CD4-positive, alpha-beta T cell treated with Interleukin-15 for 1 hour (primary cell): ENCODE measurements at regions not wholly inside any gene's neighbourhood (a gene's known extent, or its start where the extent isn't known, plus 50 kb on each side); places are given as distances from the start of the nearest gene placed in this dataset.

Experiments
- DNase-seq: peaks from one replicate; pipeline ENCODE4 v3.0.0-alpha.2; 2020

DNA sequence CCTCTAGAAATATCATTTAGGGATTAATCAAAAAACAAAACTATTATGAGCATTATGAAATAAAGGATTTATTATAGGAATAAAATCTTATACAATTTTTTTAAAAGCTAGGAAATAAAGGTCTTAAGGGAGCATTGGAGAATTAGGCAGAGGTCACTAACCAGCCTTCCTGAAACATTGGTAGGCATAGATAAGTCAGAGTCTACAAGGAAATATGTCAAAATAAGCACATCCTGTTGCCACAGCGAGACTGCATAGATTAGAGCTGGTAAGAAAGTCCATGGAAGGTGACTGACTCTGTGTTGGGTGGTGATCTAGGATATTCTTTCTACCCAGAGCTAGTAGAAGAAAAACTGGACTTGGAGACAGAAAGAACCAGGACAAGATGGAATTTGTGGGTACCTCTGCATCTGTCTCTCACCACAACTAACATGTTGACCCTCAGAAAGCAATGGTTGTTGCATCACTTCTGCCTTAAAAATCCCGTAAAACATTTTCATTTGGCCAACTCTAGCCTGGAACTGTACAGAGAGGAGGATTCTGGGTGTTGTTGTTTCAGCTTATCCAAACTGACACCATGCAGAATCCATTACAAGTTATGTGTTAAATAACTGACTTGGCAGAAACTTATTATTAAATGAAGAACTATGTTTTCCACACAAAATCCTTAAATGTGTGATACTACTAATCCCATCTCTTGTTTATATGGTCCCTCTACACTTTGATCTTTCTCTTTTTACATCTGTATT is 77.1 kb downstream of the FBXO5 start:
- no peak for DNase-seq

DNA sequence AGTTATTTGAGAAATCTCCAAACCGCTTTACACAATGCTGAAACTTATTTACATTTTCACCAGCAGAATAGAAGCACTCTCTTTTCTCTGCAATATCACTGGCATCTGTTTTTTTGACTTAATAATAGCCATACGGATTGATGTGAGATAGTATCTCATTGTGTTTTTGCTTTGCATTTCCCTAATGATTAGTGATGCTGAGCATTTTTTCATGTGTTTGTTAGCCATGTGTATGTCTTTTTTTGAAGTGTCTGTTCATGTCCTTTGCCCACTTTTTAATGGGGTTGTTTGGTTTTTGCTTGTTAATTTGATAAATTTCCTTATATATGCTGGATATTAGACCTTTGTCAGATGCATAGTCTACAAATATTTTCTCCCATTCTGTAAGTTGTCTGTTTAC is 73.6 kb downstream of the FBXO5 start:
- DNase-seq = no peak

DNA sequence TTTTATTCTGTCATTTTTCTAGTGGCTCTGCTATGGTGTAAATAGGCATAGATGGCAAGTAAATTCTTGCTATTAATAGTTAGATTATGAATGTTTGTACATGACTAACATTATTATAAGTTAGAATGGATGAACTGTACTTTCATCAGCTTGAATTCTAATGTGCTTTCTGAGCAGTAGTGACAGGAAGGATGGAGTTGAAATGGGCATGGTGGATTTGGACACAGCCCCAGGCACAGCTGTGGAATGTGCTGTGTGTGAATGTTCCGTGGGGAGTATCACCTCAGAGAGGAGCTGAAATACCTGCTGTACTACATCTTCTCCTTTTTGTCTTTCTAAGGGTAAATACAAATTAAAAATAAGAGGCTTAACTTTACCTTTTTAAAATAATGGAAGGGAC is 66.8 kb downstream of the FBXO5 start:
- DNase-seq = no peak

DNA sequence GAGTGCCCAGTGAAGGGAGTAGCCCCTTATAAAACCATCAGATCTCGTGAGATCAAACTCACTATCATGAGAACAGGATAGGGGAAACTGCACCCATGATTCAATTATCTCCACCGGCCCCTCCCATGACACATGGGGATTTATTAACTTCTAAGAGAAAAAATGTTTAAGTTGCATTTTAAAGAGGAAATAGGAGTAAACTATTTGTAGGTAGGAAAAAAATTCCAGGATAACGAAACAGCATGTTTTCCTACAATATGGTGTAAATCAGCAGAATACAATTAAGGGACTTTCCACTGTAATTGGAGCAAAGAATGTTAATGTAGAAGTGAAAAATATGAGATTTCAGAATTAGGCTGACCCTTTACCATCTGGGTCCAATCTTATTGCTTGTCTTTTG is 63.9 kb downstream of the FBXO5 start:
- no peak for DNase-seq

DNA sequence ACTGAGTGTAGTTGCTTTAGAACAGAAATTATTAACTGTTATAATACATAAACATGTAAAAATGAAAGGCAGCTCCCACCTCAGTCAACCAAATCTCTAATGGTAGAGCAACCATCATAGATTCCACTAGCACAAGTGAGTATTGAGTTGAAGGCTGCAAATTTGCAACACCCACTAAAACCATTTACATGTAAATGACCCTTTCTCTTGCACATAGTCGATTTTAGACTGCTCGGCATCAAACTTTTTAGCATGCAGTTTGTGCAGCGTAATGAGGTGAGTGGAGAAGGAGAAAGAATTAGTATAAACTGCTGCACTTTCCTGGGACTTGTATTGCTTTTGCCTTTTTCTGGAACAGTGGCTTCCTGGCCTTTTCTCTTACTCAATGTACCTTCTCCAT is 62.8 kb downstream of the FBXO5 start:
- no peak for DNase-seq
